Trophoblast cell (in vitro differentiated cells and primary cell): ENCODE measurements at regions not wholly inside any gene's neighbourhood (a gene's known extent, or its start where the extent isn't known, plus 50 kb on each side); places are given as distances from the start of the nearest gene placed in this dataset.

ENCODE experiments used
- DNase-seq, 2 donors: peaks; one replicate each; pipeline ENCODE4 v3.0.0-alpha.2; 2016
- H2AFZ ChIP-seq: 2 replicates; pipeline ENCODE4 v1.6.1; 2013; ENCODE audit warnings: low read length, moderate library complexity, mild to moderate bottlenecking; ENCODE audit not compliant: insufficient read depth, poor library complexity
- H2AK5ac ChIP-seq: 2 replicates; pipeline ENCODE4 v1.6.1; 2013; ENCODE audit warnings: mild to moderate bottlenecking, low read length
- H2BK120ac ChIP-seq: 2 replicates; pipeline ENCODE4 v1.6.1; 2013; ENCODE audit warnings: low read length, mild to moderate bottlenecking, moderate library complexity; ENCODE audit not compliant: insufficient read depth, poor library complexity
- H2BK12ac ChIP-seq: 2 replicates; pipeline ENCODE4 v1.6.1; 2013; ENCODE audit warnings: mild to moderate bottlenecking, low read length, moderate library complexity
- H2BK5ac ChIP-seq: 2 replicates; pipeline ENCODE4 v1.6.1; 2013; ENCODE audit warnings: low read length, low read depth, moderate library complexity, mild to moderate bottlenecking; ENCODE audit not compliant: poor library complexity
- H3K14ac ChIP-seq: 2 replicates; pipeline ENCODE4 v1.6.1; 2013; ENCODE audit warnings: mild to moderate bottlenecking, low read length
- H3K18ac ChIP-seq: 2 replicates; pipeline ENCODE4 v1.6.1; 2013; ENCODE audit warnings: mild to moderate bottlenecking, low read length
- H3K23ac ChIP-seq: 2 replicates; pipeline ENCODE4 v1.6.1; 2013; ENCODE audit warnings: low read length
- H3K27ac ChIP-seq: 2 replicates; pipeline ENCODE4 v1.5.1; 2013; ENCODE audit warnings: low read depth, mild to moderate bottlenecking, inconsistent platforms, low read length, moderate library complexity
- H3K27me3 ChIP-seq: 2 replicates; pipeline ENCODE4 v1.6.1; 2013; ENCODE audit warnings: inconsistent platforms, mild to moderate bottlenecking, low read length, moderate library complexity; ENCODE audit not compliant: insufficient read depth
- H3K36me3 ChIP-seq, 2 experiments: 1 replicate in 1 of 2; 2 replicates in 1 of 2; pipeline ENCODE4 v1.6.1; 2013; ENCODE audit warnings: low read length in 2 of 2, mild to moderate bottlenecking in 2 of 2, moderate library complexity in 1 of 2; ENCODE audit not compliant: insufficient read depth in 2 of 2, control insufficient read depth in 1 of 2
- H3K4ac ChIP-seq: 2 replicates; pipeline ENCODE4 v1.6.1; 2013; ENCODE audit warnings: low read depth, mild to moderate bottlenecking, low read length, moderate library complexity
- H3K4me1 ChIP-seq, 2 experiments: 1 replicate in 1 of 2; 2 replicates in 1 of 2; pipeline ENCODE4 v1.6.1; 2013; ENCODE audit warnings: low read length in 2 of 2, mild to moderate bottlenecking in 2 of 2, moderate library complexity in 1 of 2; ENCODE audit not compliant: insufficient read depth in 2 of 2, control insufficient read depth in 1 of 2
- H3K4me2 ChIP-seq: 2 replicates; pipeline ENCODE4 v1.6.1; 2013; ENCODE audit warnings: inconsistent platforms, mild to moderate bottlenecking, low read length, moderate library complexity
- H3K4me3 ChIP-seq: 2 replicates; pipeline ENCODE4 v1.5.1; 2013; ENCODE audit warnings: mild to moderate bottlenecking, low read depth, low read length, inconsistent platforms
- H3K79me1 ChIP-seq: one replicate; pipeline ENCODE4 v1.6.1; 2013; ENCODE audit warnings: low read length
- H3K79me2 ChIP-seq: 2 replicates; pipeline ENCODE4 v1.6.1; 2013; ENCODE audit warnings: low read length, mild to moderate bottlenecking; ENCODE audit not compliant: control insufficient read depth, insufficient read depth, poor library complexity
- H3K9ac ChIP-seq: 2 replicates; pipeline ENCODE4 v1.6.1; 2013; ENCODE audit warnings: mild to moderate bottlenecking, low read length
- H3K9me3 ChIP-seq: 2 replicates; pipeline ENCODE4 v1.6.1; 2013; ENCODE audit warnings: low read depth, mild to moderate bottlenecking, control low read depth, inconsistent platforms, low read length; ENCODE audit not compliant: insufficient read depth
- H4K12ac ChIP-seq: 2 replicates; pipeline ENCODE4 v1.6.1; 2013; ENCODE audit warnings: low read depth, mild to moderate bottlenecking, low read length, moderate library complexity
- H4K8ac ChIP-seq: 2 replicates; pipeline ENCODE4 v1.6.1; 2013; ENCODE audit warnings: low read depth, mild to moderate bottlenecking, low read length, moderate library complexity
- H4K91ac ChIP-seq: one replicate; pipeline ENCODE4 v1.6.1; 2013; ENCODE audit warnings: low read depth, mild to moderate bottlenecking, low read length, moderate library complexity
- WGBS: extraction: QIAGEN DNeasy Blood & Tissue Kit; methylation state at CpG from one replicate; pipeline ENCODE4 v1.1.7; 2013; ENCODE audit warnings: missing lambda C conversion rate; ENCODE audit not compliant: insufficient read length, insufficient coverage; ENCODE audit errors: extremely low coverage; 5-methylcytosine and 5-hydroxymethylcytosine counted together

- WGBS = no CpG with 5 or more reads among the region's 12 CpGs
- H3K27me3 ChIP-seq = no peaks in the 10 kb centered on the region
Measured at GRCh38 chr7:42843205-42843800, 68.6 kb downstream of the C7orf25 start.

GRCh38 chr7:42834676-42835075 lies 77.2 kb downstream of the C7orf25 start:
- no peak overlapping the region for H4K8ac ChIP-seq
- H3K27ac ChIP-seq = no peak overlapping the region
- H2AFZ ChIP-seq = no peak overlapping the region
- H3K4me1 ChIP-seq = peaks cover 0 to 7% of the 10 kb centered on the region in 2 experiments
- H2AK5ac ChIP-seq = no peak overlapping the region
- H2BK12ac ChIP-seq = no peak overlapping the region
- H3K79me2 ChIP-seq = no peaks in the 10 kb centered on the region
- H4K12ac ChIP-seq = no peak overlapping the region
- H3K4ac ChIP-seq = no peak overlapping the region
- peaks cover 2% of the 10 kb centered on the region for H3K9me3 ChIP-seq
- H3K23ac ChIP-seq = no peak overlapping the region
- H3K4me3 ChIP-seq = no peak overlapping the region
- H3K79me1 ChIP-seq = no peaks in the 10 kb centered on the region
- H3K9ac ChIP-seq = no peak overlapping the region
- H2BK5ac ChIP-seq = no peak overlapping the region
- H4K91ac ChIP-seq = no peak overlapping the region
- H3K14ac ChIP-seq = no peak overlapping the region
- no peak for DNase-seq
- no peak overlapping the region for H3K18ac ChIP-seq
- H3K27me3 ChIP-seq = no peaks in the 10 kb centered on the region
- H3K4me2 ChIP-seq = no peak overlapping the region
- H3K36me3 ChIP-seq = no peaks in the 10 kb centered on the region
- no peak overlapping the region for H2BK120ac ChIP-seq

More at GRCh38 chr7:42843205-42843800, 68.6 kb downstream of the C7orf25 start:
- Histone ChIP-seq H3K9ac (no peak overlapping the region), H3K79me1 (no peaks in the 10 kb centered on the region), H3K79me2 (no peaks in the 10 kb centered on the region), H3K18ac (no peak overlapping the region), H2BK120ac (no peak overlapping the region), H3K4me2 (peak overlapping the region; percentile 27), H4K8ac (no peak overlapping the region), H2AK5ac (no peak overlapping the region), H3K36me3 (no peaks in the 10 kb centered on the region), H3K4me3 (no peak overlapping the region), H3K9me3 (peaks cover 2% of the 10 kb centered on the region), H4K12ac (no peak overlapping the region), H3K4ac (no peak overlapping the region), H2BK12ac (no peak overlapping the region), H4K91ac (no peak overlapping the region), H2AFZ (no peak overlapping the region), H3K27ac (no peak overlapping the region), H3K4me1 (no peaks in the 10 kb centered on the region), H2BK5ac (no peak overlapping the region), H3K23ac (no peak overlapping the region), H3K14ac (no peak overlapping the region)
- peak in 1 of 2 donors; percentile 59 for DNase-seq

DNA sequence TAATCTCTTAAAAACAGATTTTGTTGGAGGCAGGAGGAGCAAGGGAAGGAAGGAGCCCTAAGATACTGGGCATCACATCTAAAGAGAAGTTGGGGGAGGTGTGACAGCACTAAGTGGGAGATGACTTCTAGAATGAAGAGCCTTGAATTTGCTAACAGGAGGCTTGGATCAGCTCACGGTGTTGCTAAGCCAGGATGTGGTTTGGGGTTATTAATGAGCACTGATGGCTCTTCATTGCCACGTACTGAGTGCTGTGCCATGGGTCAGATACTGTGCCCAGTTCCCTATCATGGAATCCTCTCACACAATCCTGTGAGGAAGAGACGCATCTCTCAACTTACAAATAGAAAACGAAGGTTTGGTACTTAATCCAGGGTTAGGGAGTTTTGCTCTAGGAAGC lies 78.5 kb downstream of the C7orf25 start:
- Histone ChIP-seq H3K14ac (no peak overlapping the region), H3K23ac (no peak overlapping the region), H2BK120ac (no peak overlapping the region), H2BK12ac (no peak overlapping the region), H3K27me3 (no peaks in the 10 kb centered on the region), H3K4me2 (no peak overlapping the region), H2BK5ac (no peak overlapping the region), H2AK5ac (no peak overlapping the region), H3K9ac (no peak overlapping the region), H3K4me3 (no peak overlapping the region), H3K79me1 (no peaks in the 10 kb centered on the region), H4K91ac (no peak overlapping the region), H3K18ac (no peak overlapping the region), H3K36me3 (no peaks in the 10 kb centered on the region), H2AFZ (no peak overlapping the region), H3K4ac (no peak overlapping the region), H4K12ac (no peak overlapping the region), H3K79me2 (no peaks in the 10 kb centered on the region), H3K27ac (no peak overlapping the region), H3K9me3 (peaks cover 2% of the 10 kb centered on the region), H4K8ac (no peak overlapping the region), H3K4me1 (peaks cover 0 to 7% of the 10 kb centered on the region in 2 experiments)
- no CpG with 5 or more reads among the region's 4 CpGs for WGBS
- DNase-seq = no peak

DNA sequence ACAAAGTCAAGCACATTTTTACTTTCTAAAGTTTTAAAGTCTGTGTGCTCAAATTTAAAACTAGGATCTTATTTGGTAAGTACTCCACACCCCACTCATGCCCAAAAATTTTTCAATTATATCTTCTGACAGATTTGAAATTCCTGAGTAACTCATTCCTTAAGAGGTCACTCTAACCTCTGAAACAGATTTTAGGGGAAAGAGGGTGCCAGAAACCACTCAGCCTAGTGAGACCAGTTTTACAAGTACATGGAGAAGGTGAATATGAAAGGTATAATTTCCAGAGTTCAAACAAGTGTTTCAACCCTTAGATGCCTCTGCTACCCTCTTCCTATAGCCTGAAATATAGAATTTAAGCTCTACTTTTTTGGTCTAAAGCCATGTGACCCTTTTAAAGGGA lies 79.2 kb downstream of the C7orf25 start:
- no peak overlapping the region for H4K12ac ChIP-seq
- H3K4me3 ChIP-seq = no peak overlapping the region
- no peak overlapping the region for H2AFZ ChIP-seq
- no peaks in the 10 kb centered on the region for H3K79me1 ChIP-seq
- H2AK5ac ChIP-seq = no peak overlapping the region
- no peak overlapping the region for H2BK120ac ChIP-seq
- H3K36me3 ChIP-seq = no peaks in the 10 kb centered on the region
- no peaks in the 10 kb centered on the region for H3K79me2 ChIP-seq
- H4K8ac ChIP-seq = no peak overlapping the region
- no peak overlapping the region for H3K27ac ChIP-seq
- peaks cover 0 to 7% of the 10 kb centered on the region in 2 experiments for H3K4me1 ChIP-seq
- no peak for DNase-seq
- H3K27me3 ChIP-seq = no peaks in the 10 kb centered on the region
- no peak overlapping the region for H2BK5ac ChIP-seq
- H3K14ac ChIP-seq = no peak overlapping the region
- H4K91ac ChIP-seq = no peak overlapping the region
- H3K4ac ChIP-seq = no peak overlapping the region
- H3K23ac ChIP-seq = no peak overlapping the region
- H3K9ac ChIP-seq = no peak overlapping the region
- no peak overlapping the region for H3K18ac ChIP-seq
- peaks cover 2% of the 10 kb centered on the region for H3K9me3 ChIP-seq
- H3K4me2 ChIP-seq = no peak overlapping the region
- no peak overlapping the region for H2BK12ac ChIP-seq
